ENCODE measurements at regions not wholly inside any gene's neighbourhood (a gene's known extent, or its start where the extent isn't known, plus 50 kb on each side); places are given as distances from the start of the nearest gene placed in this dataset.

GRCh38 chr10:21030091-21030490 is 133.0 kb upstream of the NEBL start:
- DNase-seq (ENCODE audit: low spot score) = no peak
- no peak for TF ChIP-seq CTCF (IDR thresholded peaks at IDR 0.05; ENCODE audit: extremely low read depth, missing control alignments)

- TF ChIP-seq CTCF (IDR thresholded peaks at IDR 0.05; ENCODE audit: extremely low read depth, missing control alignments) = no peak
Observed at GRCh38 chr10:21022821-21023220, 125.7 kb upstream of the NEBL start.

GRCh38 chr10:21021843-21022594 is 124.9 kb upstream of the NEBL start:
- no peak for TF ChIP-seq CTCF (IDR thresholded peaks at IDR 0.05; ENCODE audit: extremely low read depth, missing control alignments)
- DNase-seq (ENCODE audit: low spot score) = no peak

More at GRCh38 chr10:21022821-21023220, 125.7 kb upstream of the NEBL start:
- no peak for DNase-seq (ENCODE audit: low spot score)

DNA sequence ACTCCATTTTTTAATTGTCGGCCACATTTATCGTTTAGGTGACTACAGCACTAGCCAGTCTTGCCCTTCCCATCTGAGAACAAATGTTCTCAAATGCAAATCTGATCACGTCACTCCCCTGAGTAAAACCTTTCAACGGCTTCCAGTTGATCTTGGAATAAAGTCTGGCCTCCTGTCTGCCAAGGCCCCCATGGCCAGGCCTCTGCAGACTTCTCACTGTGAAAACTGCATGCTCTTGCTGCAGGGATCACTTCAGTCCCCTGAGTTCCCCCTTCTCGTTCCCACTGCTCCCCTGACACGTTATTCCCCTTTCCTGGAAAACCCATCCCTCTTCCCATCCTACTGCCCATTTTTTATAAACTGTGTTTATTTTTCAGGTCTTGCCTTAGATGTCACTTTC is 124.1 kb upstream of the NEBL start:
- DNase-seq (ENCODE audit: low spot score) = no peak
- no peak for TF ChIP-seq CTCF (IDR thresholded peaks at IDR 0.05; ENCODE audit: extremely low read depth, missing control alignments)

DNA sequence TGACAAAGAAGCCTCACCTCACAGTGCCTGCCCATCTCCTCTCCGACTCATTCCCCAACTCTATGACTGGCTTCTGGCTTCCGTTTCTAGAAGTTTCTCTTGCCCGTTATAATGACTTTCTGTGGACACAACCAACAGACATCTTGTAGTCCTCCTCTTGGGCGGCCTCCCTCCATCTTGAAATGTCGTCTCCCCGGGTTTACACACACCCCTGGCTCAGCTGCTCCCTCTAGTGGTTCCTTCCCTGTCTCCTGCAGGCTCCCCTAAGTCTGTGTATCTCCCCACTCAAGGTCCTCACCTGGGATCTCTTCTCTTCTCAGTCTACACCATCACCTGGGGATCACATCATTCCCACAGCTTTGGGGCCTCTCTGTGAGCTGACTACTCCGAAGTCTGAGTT is 123.4 kb upstream of the NEBL start:
- TF ChIP-seq CTCF (IDR thresholded peaks at IDR 0.05; ENCODE audit: extremely low read depth, missing control alignments) = peak; percentile 52
- peak; percentile 51 for DNase-seq (ENCODE audit: low spot score)

DNA sequence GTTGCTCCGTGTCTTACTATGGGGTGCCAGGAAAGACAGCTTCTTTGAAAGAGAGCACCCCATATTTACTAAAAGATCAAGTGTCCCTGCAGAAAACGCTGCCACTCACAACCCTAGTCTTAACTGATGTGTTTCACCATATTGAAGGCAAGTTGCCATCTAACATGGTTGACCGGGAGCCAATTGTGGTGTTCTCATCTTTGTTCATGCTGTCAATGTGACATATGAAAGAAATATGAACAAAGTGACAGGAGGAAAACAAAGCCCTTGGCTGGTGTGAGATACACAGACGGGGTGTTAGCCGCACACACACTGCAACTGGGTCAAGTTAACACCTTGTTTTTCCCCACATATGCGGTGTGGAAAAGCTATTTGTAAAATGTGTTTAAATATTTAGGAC is 122.3 kb upstream of the NEBL start:
- no peak for DNase-seq (ENCODE audit: low spot score)
- TF ChIP-seq CTCF (IDR thresholded peaks at IDR 0.05; ENCODE audit: extremely low read depth, missing control alignments) = no peak

DNA sequence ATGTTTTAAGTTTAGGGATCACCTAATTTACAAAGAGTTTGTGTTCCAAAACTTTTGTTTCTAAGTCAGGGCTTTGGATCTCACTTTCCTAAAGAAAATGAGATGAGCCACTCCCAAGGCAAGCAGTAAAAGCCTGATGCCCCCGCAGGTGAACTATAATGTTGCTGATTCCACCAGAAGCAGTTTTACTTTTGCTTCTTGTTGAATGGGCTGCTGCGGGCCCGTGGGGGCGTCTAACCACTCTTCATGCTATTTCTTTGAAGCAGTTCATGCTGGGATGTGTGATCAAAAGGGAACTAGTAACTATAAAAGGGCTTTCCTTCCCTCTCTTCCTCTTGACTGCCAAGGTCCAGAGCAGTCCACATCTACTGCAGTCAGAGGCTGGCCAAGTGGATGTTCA is 118.7 kb upstream of the NEBL start:
- TF ChIP-seq CTCF (IDR thresholded peaks at IDR 0.05; ENCODE audit: extremely low read depth, missing control alignments) = no peak

More for the DNA sequence above, 118.7 kb upstream of the NEBL start:
- DNase-seq (ENCODE audit: low spot score) = no peak

Data from GM20000 (cell line).